ENCODE measurements at regions not wholly inside any gene's neighbourhood (a gene's known extent, or its start where the extent isn't known, plus 50 kb on each side); places are given as distances from the start of the nearest gene placed in this dataset.
"Not testable (repeated sequence)": the region's sequence is repeated elsewhere in the genome, so short reads cannot be mapped to it uniquely, and the experiment has no call there.

GRCh38 chr12:13339091-13339490 is 142.6 kb downstream of the EMP1 start:
- DNase-seq (ENCODE audit: low read depth), result no peak
- in situ Hi-C loops (cut with HindIII; ENCODE audit: low pct_unique_long_range_greater_than_20kb, low sequenced_read_pairs), result no loop called here

GRCh38 chr12:13337791-13338190 is 141.3 kb downstream of the EMP1 start:
- in situ Hi-C loops (cut with HindIII; ENCODE audit: low pct_unique_long_range_greater_than_20kb, low sequenced_read_pairs), result no loop called here
- DNase-seq (ENCODE audit: low read depth), result no peak

- no peak for DNase-seq (ENCODE audit: low read depth)
- in situ Hi-C loops (cut with HindIII; ENCODE audit: low pct_unique_long_range_greater_than_20kb, low sequenced_read_pairs), result no loop called here
Observed at GRCh38 chr12:13336216-13336615, 139.7 kb downstream of the EMP1 start.

- in situ Hi-C loops (cut with HindIII; ENCODE audit: low pct_unique_long_range_greater_than_20kb, low sequenced_read_pairs), result no loop called here
- no peak for DNase-seq (ENCODE audit: low read depth)
Observed at GRCh38 chr12:13328535-13328934, 132.0 kb downstream of the EMP1 start.

GRCh38 chr12:13326076-13326475 is 129.6 kb downstream of the EMP1 start:
- in situ Hi-C loops (cut with HindIII; ENCODE audit: low pct_unique_long_range_greater_than_20kb, low sequenced_read_pairs), result no loop called here
- no peak for DNase-seq (ENCODE audit: low read depth)

GRCh38 chr12:13325037-13325436 is 128.5 kb downstream of the EMP1 start:
- DNase-seq (ENCODE audit: low read depth); in situ Hi-C loops (cut with HindIII; ENCODE audit: low pct_unique_long_range_greater_than_20kb, low sequenced_read_pairs): not testable (repeated sequence)

GRCh38 chr12:13318231-13319015 is 121.9 kb downstream of the EMP1 start:
- in situ Hi-C loops (cut with HindIII; ENCODE audit: low pct_unique_long_range_greater_than_20kb, low sequenced_read_pairs), result no loop called here
- DNase-seq (ENCODE audit: low read depth), result no peak

- no peak for DNase-seq (ENCODE audit: low read depth)
- in situ Hi-C loops (cut with HindIII; ENCODE audit: low pct_unique_long_range_greater_than_20kb, low sequenced_read_pairs), result no loop called here
Observed at GRCh38 chr12:13316587-13317246, 120.2 kb downstream of the EMP1 start.

- DNase-seq (ENCODE audit: low read depth), result no peak
- in situ Hi-C loops (cut with HindIII; ENCODE audit: low pct_unique_long_range_greater_than_20kb, low sequenced_read_pairs), result no loop called here
Observed at GRCh38 chr12:13313886-13314285, 117.4 kb downstream of the EMP1 start.

GRCh38 chr12:13311551-13311950 is 115.0 kb downstream of the EMP1 start:
- in situ Hi-C loops (cut with HindIII; ENCODE audit: low pct_unique_long_range_greater_than_20kb, low sequenced_read_pairs), result no loop called here
- no peak for DNase-seq (ENCODE audit: low read depth)

- no peak for DNase-seq (ENCODE audit: low read depth)
- in situ Hi-C loops (cut with HindIII; ENCODE audit: low pct_unique_long_range_greater_than_20kb, low sequenced_read_pairs), result no loop called here
Observed at GRCh38 chr12:13307143-13307816, 110.8 kb downstream of the EMP1 start.

GRCh38 chr12:13304924-13305323 is 108.4 kb downstream of the EMP1 start:
- in situ Hi-C loops (cut with HindIII; ENCODE audit: low pct_unique_long_range_greater_than_20kb, low sequenced_read_pairs), result no loop called here
- DNase-seq (ENCODE audit: low read depth), result no peak

- in situ Hi-C loops (cut with HindIII; ENCODE audit: low pct_unique_long_range_greater_than_20kb, low sequenced_read_pairs), result no loop called here
- no peak for DNase-seq (ENCODE audit: low read depth)
Observed at GRCh38 chr12:13299457-13299856, 102.9 kb downstream of the EMP1 start.

GRCh38 chr12:13293096-13293495 is 96.6 kb downstream of the EMP1 start:
- in situ Hi-C loops (cut with HindIII; ENCODE audit: low pct_unique_long_range_greater_than_20kb, low sequenced_read_pairs), result no loop called here
- DNase-seq (ENCODE audit: low read depth), result no peak

GRCh38 chr12:13289653-13290289 is 93.2 kb downstream of the EMP1 start:
- no peak for DNase-seq (ENCODE audit: low read depth)
- in situ Hi-C loops (cut with HindIII; ENCODE audit: low pct_unique_long_range_greater_than_20kb, low sequenced_read_pairs), result no loop called here

- DNase-seq (ENCODE audit: low read depth), result no peak
- in situ Hi-C loops (cut with HindIII; ENCODE audit: low pct_unique_long_range_greater_than_20kb, low sequenced_read_pairs), result no loop called here
Observed at GRCh38 chr12:13288937-13289652, 92.6 kb downstream of the EMP1 start.

- in situ Hi-C loops (cut with HindIII; ENCODE audit: low pct_unique_long_range_greater_than_20kb, low sequenced_read_pairs), result no loop called here
- no peak for DNase-seq (ENCODE audit: low read depth)
Observed at GRCh38 chr12:13288501-13288900, 92.0 kb downstream of the EMP1 start.

GRCh38 chr12:13283867-13284266 is 87.3 kb downstream of the EMP1 start:
- in situ Hi-C loops (cut with HindIII; ENCODE audit: low pct_unique_long_range_greater_than_20kb, low sequenced_read_pairs), result no loop called here
- DNase-seq (ENCODE audit: low read depth), result no peak
